DOHH2 (cell line): ENCODE measurements at regions not wholly inside any gene's neighbourhood (a gene's known extent, or its start where the extent isn't known, plus 50 kb on each side); places are given as distances from the start of the nearest gene placed in this dataset.

Source experiments
- EZH2phosphoT487 ChIP-seq: fragments of 200-600 bp; sonication (generic); IDR thresholded peaks from 2 replicates; pipeline ENCODE4 v1.6.1; 2017; ENCODE audit warnings: borderline replicate concordance, mild to moderate bottlenecking, antibody characterized with exemption, low read length, moderate library complexity, mixed read lengths
- TF ChIP-seq, protein P1 (sequence below): fragments of 200-600 bp; sonication (generic); IDR thresholded peaks from one replicate; pipeline ENCODE4 v1.5.1; 2014; ENCODE audit warnings: antibody characterized with exemption, mild to moderate bottlenecking, low read depth, low read length; ENCODE audit not compliant: poor library complexity, severe bottlenecking

GRCh38 chr10:85510682-85511081, 855.9 kb downstream of the GRID1 start:
- TF ChIP-seq, protein P1, sequence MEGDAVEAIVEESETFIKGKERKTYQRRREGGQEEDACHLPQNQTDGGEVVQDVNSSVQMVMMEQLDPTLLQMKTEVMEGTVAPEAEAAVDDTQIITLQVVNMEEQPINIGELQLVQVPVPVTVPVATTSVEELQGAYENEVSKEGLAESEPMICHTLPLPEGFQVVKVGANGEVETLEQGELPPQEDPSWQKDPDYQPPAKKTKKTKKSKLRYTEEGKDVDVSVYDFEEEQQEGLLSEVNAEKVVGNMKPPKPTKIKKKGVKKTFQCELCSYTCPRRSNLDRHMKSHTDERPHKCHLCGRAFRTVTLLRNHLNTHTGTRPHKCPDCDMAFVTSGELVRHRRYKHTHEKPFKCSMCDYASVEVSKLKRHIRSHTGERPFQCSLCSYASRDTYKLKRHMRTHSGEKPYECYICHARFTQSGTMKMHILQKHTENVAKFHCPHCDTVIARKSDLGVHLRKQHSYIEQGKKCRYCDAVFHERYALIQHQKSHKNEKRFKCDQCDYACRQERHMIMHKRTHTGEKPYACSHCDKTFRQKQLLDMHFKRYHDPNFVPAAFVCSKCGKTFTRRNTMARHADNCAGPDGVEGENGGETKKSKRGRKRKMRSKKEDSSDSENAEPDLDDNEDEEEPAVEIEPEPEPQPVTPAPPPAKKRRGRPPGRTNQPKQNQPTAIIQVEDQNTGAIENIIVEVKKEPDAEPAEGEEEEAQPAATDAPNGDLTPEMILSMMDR = no peak
- no peak for TF ChIP-seq EZH2phosphoT487
